HG03565 (cell line): ENCODE measurements at regions not wholly inside any gene's neighbourhood (a gene's known extent, or its start where the extent isn't known, plus 50 kb on each side); places are given as distances from the start of the nearest gene placed in this dataset.

Experiments
- ATAC-seq: cut with Tn5 transposase; IDR thresholded peaks from one replicate; pipeline ENCODE4 v1.9.1; 2021; ENCODE audit warnings: mild to moderate bottlenecking, moderate library complexity; ENCODE audit not compliant: unreplicated experiment

DNA sequence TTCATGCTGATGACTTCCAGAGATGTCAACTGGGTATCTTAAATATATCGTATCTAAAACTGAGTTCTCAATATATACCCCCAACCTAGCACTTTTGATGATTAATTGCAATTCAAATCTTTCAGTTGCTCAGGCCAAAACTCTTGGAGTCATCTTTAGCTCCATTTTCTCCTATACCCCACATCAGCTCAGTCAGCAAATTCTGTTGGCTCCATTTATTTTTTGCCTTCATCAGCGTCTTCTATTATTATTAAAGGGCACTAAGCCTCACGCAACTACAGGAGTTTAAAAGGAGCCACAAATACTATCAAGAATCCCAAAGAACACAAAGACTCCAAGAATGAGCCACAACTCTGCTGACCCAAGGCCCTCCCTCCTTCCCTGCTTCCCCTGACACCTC lies 134.9 kb downstream of the KCTD12 start:
- no peak for ATAC-seq

DNA sequence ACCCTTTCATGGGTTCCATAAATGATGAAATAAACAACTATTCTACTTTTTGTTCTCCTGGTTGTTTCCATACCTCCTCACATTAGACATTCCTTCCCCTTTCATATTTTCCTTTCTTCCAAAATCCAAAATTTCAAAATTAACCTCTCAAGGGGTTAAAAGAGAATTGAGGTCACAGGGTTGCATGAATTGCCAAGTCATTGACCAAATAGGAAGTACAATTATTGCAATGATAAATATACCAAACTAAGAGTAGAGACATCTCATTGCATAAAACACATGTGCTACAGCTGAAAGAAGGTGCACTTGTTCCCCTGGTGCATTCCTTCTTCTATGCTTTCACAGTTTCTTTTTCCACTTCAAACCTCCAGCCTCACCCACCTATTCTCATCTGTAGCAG lies 136.1 kb downstream of the KCTD12 start:
- ATAC-seq, result no peak

DNA sequence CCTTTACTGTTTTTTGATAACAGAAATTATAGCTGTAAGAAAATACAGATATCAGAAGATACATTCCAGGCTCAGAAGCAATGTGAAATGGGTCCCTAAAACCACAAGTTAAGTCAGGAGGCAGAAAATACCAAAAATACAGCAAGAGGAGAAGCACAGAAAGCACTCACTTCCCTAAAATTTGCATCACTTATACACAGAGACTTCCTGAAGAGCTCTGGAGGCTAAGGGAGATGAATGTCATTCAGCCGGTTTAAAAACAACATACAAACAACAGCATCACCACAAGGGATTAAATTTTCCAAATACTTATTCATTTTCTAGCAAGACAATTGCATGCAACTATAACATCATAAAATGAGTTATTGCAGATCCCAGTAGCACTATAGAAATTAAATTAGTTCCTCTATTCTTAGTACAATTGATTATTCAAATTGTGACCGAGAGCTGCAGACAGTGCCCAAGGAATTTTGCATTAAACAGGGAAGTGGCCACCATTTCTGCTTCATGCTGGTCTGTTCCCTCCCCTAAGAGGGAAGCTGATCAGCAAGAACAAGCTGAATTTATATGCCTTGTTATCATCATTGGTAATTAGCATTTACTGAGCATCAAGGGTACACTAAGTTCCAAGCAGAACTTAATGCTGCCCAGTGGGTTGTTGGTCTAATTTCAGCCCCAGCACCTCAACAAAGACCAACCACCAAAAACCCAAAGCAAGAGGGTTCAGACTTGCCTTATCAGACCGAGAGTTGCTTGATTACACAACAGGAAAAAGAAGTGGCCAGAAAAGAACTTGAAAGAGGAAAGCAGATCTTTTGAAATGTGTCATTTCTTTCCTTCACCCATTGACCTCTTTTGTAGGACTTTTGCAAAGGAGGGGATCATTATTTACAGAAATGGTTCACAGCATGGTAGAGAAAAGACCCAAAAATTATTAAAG lies 140.7 kb downstream of the KCTD12 start:
- ATAC-seq, result peak; percentile 93

- ATAC-seq, result no peak
Observed at GRCh38 chr13:76741624-76742023, 144.6 kb downstream of the KCTD12 start.

DNA sequence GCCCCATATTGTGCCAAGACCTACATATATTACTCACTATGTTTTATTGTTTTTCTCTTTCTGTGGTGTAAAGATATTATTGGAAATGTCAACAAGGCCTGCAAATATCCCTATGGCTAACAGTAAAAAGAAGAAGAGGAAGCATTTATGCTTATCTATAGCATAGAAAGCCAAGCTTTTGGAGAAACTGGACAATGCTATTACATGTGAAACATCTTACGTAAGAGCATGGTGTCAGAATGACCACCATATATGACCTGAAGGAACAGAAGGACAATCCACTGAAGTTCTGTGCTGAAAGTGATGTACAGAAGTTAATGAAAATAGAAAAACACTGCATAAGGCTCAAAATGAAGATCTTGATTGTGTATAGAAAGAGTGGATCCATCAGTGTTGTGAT lies 145.2 kb downstream of the KCTD12 start:
- ATAC-seq, result no peak

DNA sequence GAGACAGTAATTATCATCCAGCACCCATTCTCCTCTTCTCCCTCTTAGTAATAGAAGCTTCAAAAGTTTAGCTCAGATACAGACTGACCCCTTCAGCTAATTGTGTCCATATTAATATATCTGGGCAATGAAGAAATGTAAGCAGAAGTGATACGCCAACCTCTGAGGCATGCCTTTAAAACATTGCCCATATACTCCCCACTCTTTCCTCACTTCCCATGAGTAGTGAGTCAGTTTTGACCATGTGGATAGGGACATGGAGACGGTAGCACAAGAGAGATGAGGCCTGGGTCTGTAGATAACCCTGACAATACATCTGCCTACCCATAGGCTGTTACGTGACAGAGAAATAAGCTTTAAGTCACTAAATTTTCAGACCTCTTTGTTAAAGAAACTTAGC lies 147.6 kb downstream of the KCTD12 start:
- no peak for ATAC-seq

GRCh38 chr13:76737526-76737925 lies 148.7 kb downstream of the KCTD12 start:
- ATAC-seq, result no peak

GRCh38 chr13:76735641-76736040 lies 150.6 kb downstream of the KCTD12 start:
- peak; percentile 84 for ATAC-seq

- ATAC-seq, result no peak
Observed at GRCh38 chr13:76733671-76734070, 152.5 kb downstream of the KCTD12 start.

- no peak for ATAC-seq
Observed at GRCh38 chr13:76732367-76732766, 153.8 kb downstream of the KCTD12 start.

GRCh38 chr13:76730220-76730619 lies 156.0 kb downstream of the KCTD12 start:
- ATAC-seq, result no peak

DNA sequence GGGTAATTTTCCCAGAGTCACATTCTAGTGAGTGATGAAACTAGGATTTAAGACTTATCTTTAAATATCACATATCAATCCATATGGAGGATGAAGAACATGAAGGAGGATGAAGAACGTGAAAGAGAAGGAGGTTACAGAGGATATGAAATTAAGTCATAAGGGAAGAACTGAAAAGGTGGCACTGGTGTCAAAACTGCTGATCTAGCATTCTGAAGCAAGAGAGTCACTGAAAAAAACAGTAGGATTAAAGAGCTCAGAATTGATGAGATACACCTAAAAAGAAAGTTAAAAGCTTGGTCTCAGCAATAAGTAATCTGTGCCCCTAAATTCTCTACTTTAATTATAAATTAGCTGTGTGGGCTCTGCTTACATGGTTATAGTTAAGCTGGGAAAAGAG lies 156.5 kb downstream of the KCTD12 start:
- ATAC-seq, result no peak

- ATAC-seq, result no peak
Observed at GRCh38 chr13:76725896-76726295, 160.3 kb downstream of the KCTD12 start.

- no peak for ATAC-seq
Observed at GRCh38 chr13:76725211-76725610, 161.0 kb downstream of the KCTD12 start.

DNA sequence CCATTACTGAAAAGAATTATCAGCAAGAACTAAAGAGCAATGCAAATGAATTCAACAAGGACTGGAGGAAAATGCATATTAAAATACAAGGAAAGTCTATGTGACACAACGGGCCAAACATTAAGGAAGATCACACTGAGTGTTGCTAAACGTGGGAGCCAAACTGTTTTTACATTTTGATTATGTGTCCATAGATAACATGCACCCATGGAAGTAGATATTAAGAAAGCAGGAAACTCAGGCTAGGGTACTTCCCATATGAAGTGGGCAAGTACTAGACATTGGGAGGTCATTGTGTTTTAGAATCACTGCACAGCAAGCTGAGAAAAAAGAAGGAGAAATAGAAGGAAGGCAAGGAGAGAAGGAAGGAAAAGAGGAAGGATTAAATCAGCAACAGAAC lies 161.8 kb downstream of the KCTD12 start:
- ATAC-seq, result no peak

GRCh38 chr13:76723551-76724232 lies 162.5 kb downstream of the KCTD12 start:
- no peak for ATAC-seq

- no peak for ATAC-seq
Observed at GRCh38 chr13:76722782-76723181, 163.4 kb downstream of the KCTD12 start.

- no peak for ATAC-seq
Observed at GRCh38 chr13:76720821-76721220, 165.4 kb downstream of the KCTD12 start.

- ATAC-seq, result no peak
Observed at GRCh38 chr13:76720416-76720815, 165.8 kb downstream of the KCTD12 start.

DNA sequence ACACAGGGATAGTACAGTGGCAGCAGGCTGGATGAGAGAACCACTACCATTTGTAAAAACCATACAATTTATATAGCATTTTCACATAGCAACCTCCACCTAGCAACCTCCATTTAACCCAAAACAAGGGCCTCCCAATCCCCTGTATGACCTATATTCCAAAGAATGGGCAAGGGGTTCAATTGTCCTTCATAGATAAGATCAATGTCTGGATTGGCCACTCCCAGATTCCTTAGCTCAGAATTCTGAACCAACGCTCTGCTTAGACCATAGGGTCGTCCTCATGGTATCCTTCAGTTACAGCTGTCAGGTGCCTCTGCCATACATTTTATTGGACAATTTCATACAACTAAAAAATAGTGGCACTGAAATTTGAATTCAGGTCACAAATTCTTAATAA lies 166.2 kb downstream of the KCTD12 start:
- ATAC-seq, result no peak

DNA sequence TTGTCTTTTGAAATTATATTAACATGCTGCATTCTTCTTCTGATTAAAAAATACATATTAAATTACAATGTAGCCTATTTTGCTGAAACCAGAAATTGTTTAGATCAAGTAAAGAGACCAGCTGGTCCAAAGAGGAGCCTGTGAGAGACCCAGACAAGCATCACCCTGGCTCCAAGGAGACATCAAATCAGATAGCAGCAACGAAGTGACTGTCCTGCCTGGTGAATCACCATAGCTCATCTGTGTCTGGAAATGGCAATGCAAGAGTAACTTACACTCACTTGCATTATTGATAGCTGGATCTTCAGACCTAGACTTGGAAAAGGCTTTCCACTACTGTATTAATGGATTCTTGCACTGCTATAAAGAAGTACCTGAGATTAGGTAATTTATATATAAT lies 169.1 kb downstream of the KCTD12 start:
- ATAC-seq, result no peak

- no peak for ATAC-seq
Observed at GRCh38 chr13:76715621-76716020, 170.6 kb downstream of the KCTD12 start.
